GM12864 (cell line): ENCODE measurements at regions not wholly inside any gene's neighbourhood (a gene's known extent, or its start where the extent isn't known, plus 50 kb on each side); places are given as distances from the start of the nearest gene placed in this dataset.

ENCODE experiments used
- DNase-seq: peaks from one replicate; pipeline ENCODE4 v3.0.0-alpha.2; 2011; ENCODE audit warnings: low read depth
- H3K4me3 ChIP-seq: 2 replicates; pipeline ENCODE4 v1.5.1; 2011; ENCODE audit warnings: mild to moderate bottlenecking, low read depth, low read length, control low read depth
- CTCF ChIP-seq: IDR thresholded peaks from 2 replicates; pipeline ENCODE4 v1.5.1; 2011; ENCODE audit warnings: low read depth, mild to moderate bottlenecking, moderate library complexity, low read length, control low read depth, inconsistent platforms; ENCODE audit errors: missing control alignments

GRCh38 chr4:26135331-26135730 is 185.5 kb upstream of the RBPJ start:
- no peak for DNase-seq
- no peak overlapping the region for H3K4me3 ChIP-seq
- no peak for TF ChIP-seq CTCF

- no peak overlapping the region for H3K4me3 ChIP-seq
- DNase-seq = no peak
- TF ChIP-seq CTCF = no peak
These were observed 184.2 kb upstream of the RBPJ start for GRCh38 chr4:26136615-26137014.

GRCh38 chr4:26137288-26137687 is 183.5 kb upstream of the RBPJ start:
- DNase-seq = no peak
- no peak for TF ChIP-seq CTCF

GRCh38 chr4:26139310-26139924 is 181.4 kb upstream of the RBPJ start:
- DNase-seq = no peak

More at GRCh38 chr4:26137288-26137687, 183.5 kb upstream of the RBPJ start:
- H3K4me3 ChIP-seq = no peak overlapping the region

GRCh38 chr4:26140150-26140898 is 180.5 kb upstream of the RBPJ start:
- DNase-seq = no peak
- TF ChIP-seq CTCF = no peak
- H3K4me3 ChIP-seq = no peak overlapping the region

More at GRCh38 chr4:26139310-26139924, 181.4 kb upstream of the RBPJ start:
- no peak overlapping the region for H3K4me3 ChIP-seq
- no peak for TF ChIP-seq CTCF

- no peak for DNase-seq
- TF ChIP-seq CTCF = no peak
- no peak overlapping the region for H3K4me3 ChIP-seq
These were observed 179.6 kb upstream of the RBPJ start for GRCh38 chr4:26141051-26141721.
